Posterior vena cava (tissue), 2 donors: ENCODE measurements at regions not wholly inside any gene's neighbourhood (a gene's known extent, or its start where the extent isn't known, plus 50 kb on each side); places are given as distances from the start of the nearest gene placed in this dataset.
"Not testable (repeated sequence)": the region's sequence is repeated elsewhere in the genome, so short reads cannot be mapped to it uniquely, and the experiment has no call there.

Experiments used
- DNase-seq: peaks from one replicate; pipeline ENCODE4 v3.0.0-alpha.2; 2020; ENCODE audit warnings: low spot score
- intact Hi-C, 2 donors: fragments of 100-400 bp; cut with DNase I; formaldehyde crosslinking; loops; one replicate each; pipeline versions ENCODE4 v1.14.1 to v1.14.2; 2022 to 2023
- donor health status: DM: yes; HTN: yes; CAD: no.
- donor health status: DM: yes; HTN: yes; CAD: no.

GRCh38 chr12:97767347-97767746 lies 304.7 kb downstream of the RMST start:
- intact Hi-C loops: no loop called here
- no peak for DNase-seq

DNA sequence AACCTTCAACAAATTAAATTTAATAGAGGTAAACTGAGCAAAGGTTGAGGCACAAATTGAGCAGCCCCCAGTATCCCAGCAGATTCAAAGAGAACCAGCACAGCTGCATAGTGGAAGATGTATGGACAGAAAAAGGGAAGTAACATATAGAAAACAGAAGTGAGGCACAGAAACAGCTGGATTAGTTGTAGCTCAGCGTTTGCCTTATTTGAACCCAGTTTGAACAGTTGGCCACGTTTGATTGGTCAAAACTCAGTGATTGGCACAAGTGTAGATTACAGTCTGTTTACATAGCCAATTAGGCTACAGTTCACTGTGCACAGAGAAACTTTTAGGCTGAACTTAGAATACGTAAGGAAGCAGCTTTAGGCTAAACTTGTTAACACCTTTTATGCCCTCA lies 315.5 kb downstream of the RMST start:
- intact Hi-C loops: no loop called here

GRCh38 chr12:97781342-97781741 lies 318.7 kb downstream of the RMST start:
- intact Hi-C loops: no loop called here
- no peak for DNase-seq

More for the DNA sequence above, 315.5 kb downstream of the RMST start:
- DNase-seq: no peak

DNA sequence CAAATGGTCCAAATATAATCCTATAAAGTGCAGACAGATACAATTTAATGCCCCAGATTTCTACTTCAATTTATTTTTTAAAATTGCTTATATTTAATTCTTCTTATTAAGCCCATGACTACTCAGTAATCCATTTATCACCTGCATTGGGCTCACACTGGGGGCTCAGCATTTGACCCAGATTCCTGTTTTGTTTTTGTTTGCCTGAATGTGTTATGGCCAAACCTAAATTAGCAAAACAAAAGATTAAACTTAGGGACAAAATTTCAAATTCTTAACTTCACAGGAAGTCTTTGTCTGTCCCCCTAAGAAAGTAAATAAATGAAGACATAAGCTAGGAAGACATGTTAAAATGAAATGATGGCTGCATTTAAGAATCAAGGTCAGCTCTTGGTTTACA lies 322.3 kb downstream of the RMST start:
- DNase-seq: no peak
- intact Hi-C loops: no loop called here

GRCh38 chr12:97790281-97790680 lies 327.7 kb downstream of the RMST start:
- intact Hi-C loops: no loop called here

DNA sequence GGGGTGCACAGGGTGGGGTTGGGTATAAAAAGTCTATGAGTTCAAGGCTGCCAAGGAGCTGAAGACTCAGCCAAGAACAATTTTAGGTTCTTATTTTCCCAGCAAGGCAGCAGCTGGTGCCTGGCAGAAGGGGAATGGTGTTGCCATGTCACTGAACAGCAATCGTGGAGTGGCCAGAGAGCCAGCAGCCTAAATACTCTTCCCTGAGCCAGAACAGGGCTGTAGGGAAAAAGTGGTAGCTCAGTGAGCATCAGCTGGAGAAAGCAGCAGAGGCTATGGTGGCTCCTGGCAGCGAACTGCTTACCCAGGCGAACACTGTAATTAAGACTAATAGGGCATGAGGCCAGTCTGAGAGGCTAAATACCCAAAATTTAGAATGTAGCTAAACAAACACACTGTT lies 334.9 kb downstream of the RMST start:
- DNase-seq: no peak
- intact Hi-C loops: no loop called here

More at GRCh38 chr12:97790281-97790680, 327.7 kb downstream of the RMST start:
- no peak for DNase-seq

DNA sequence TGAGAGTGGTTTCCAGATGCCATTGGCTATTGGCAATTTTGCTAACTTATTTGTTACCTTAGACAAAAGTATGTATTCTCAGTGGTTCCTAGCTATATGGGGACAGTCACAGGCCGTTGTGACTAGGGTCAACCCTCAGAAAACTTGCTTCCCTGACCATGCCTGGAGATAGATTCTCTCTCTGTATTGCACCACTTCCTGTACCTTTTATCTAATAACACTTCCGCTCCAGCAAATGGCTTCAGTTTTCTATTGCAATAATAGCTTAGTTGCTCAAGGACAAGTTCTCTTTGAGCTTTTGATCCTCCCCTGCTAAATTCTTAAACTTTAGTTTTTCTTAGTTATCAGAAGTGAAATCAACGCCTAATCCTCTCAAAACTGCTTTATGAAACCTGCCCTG lies 338.0 kb downstream of the RMST start:
- no peak for DNase-seq
- intact Hi-C loops: no loop called here

- DNase-seq: no peak
- intact Hi-C loops: no loop called here
These were observed 339.0 kb downstream of the RMST start for GRCh38 chr12:97801471-97802059.

DNA sequence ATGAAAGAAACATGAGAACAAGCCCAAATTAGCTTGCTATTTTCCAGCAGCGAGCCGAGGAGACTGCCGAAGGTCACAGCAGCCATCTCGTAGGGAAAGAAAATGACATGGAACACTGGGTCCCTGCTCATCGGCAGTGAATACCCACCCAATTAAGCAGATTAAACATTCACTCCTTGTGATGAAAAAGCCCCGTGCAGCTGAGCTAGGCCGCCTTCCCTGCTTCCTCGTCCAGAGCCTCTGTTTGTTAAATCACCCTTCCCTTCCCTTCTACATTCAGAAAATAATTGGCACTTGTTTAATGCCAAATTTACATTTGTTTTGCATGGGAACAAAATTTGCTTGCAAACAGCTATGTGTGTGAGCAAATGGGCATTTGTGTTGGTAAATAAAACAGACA lies 342.5 kb downstream of the RMST start:
- no peak for DNase-seq
- intact Hi-C loops: no loop called here

GRCh38 chr12:97813301-97813700 lies 350.7 kb downstream of the RMST start:
- no peak for DNase-seq
- intact Hi-C loops: no loop called here

- intact Hi-C loops: no loop called here
- DNase-seq: no peak
These were observed 359.2 kb downstream of the RMST start for GRCh38 chr12:97821806-97822205.

DNA sequence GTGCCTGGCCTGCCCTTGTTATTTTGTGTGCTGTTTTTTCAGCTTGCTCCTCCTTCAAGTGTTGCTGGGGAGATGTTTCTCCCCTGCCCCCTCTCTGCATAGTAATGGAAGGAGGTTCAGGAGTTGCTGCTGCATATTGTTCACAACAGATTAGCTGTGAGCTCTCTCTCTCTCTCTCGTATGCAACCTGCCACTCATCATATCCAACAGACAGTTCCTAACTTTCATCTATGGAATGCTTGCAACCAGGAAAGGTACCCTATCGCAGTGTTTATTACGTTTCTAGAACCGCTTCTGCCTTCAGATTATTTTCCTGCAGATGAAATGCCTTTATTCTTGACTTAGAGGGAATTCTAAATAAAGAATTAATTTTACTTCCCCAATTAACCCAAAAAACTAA lies 372.9 kb downstream of the RMST start:
- no peak for DNase-seq
- intact Hi-C loops: no loop called here

- DNase-seq: no peak
- intact Hi-C loops: loop anchor here in 1 of 2 donors (2.0 kb wide), 1 partner anchor 55 kb away; no protein-coding TSS in a partner anchor
These were observed 374.8 kb downstream of the RMST start for GRCh38 chr12:97837401-97837800.

GRCh38 chr12:97848051-97848450 lies 385.4 kb downstream of the RMST start:
- intact Hi-C loops: no loop called here
- no peak for DNase-seq

- no peak for DNase-seq
- intact Hi-C loops: no loop called here
These were observed 391.9 kb downstream of the RMST start for GRCh38 chr12:97854477-97854876.

DNA sequence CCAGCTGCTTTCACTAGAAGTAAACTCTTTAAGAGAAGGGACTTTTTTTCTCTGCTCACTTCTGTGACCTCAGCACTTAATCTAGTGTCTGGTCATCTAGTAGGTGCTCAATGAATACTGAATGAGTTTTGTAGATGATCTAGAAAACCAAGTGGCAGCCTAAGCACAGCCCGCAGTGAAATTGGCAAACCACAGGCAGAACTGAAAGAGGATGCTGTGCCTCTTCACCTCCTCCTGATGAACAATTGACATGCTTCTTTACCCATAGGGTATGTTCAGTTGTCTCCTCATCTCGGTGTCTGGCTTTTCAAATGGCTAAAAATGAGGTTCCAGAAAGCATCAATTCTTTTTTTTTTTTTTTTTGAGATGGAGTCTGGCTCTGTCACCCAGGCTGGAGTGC lies 399.5 kb downstream of the RMST start:
- DNase-seq: no peak
- intact Hi-C loops: no loop called here

DNA sequence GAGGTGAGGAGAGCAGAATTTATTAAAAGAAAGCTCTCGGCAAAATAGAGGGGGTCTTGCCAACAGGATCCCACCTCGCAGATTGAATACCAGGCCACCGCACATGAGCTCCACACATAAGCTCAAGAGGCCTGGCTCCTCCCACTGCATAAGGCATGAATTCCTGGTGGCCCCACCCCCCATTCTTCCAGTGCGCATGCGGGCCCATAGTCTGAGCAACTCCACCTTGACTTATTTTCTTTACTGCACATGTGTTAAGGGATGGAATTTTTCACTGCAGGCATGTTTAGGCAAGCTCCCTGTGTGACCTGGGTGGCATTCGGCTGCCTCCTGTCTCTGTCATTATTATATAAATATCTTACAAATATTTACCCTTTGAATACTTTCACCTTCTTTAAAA lies 412.5 kb downstream of the RMST start:
- no peak for DNase-seq
- intact Hi-C loops: no loop called here

DNA sequence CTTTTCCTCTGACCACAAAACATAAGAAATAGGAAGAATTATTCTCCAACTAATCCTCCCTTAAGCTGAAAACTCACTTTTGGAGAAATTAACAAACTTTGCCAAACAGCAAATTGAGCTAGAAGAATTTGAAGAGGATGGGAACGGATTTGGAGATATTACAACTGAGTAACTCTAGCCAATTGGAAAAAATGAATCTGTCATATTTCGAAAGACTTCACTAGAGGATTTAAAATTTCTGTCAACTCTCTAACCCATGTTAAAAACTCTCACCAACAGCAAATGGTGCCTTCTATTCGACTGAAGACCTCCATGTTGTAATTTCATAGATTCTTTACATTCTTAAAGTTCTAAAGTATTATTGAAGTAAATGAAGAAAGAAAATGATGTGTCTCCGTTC lies 414.2 kb downstream of the RMST start:
- intact Hi-C loops: no loop called here
- no peak for DNase-seq

- intact Hi-C loops: no loop called here
These were observed 414.8 kb downstream of the RMST start for GRCh38 chr12:97877404-97877803.

DNA sequence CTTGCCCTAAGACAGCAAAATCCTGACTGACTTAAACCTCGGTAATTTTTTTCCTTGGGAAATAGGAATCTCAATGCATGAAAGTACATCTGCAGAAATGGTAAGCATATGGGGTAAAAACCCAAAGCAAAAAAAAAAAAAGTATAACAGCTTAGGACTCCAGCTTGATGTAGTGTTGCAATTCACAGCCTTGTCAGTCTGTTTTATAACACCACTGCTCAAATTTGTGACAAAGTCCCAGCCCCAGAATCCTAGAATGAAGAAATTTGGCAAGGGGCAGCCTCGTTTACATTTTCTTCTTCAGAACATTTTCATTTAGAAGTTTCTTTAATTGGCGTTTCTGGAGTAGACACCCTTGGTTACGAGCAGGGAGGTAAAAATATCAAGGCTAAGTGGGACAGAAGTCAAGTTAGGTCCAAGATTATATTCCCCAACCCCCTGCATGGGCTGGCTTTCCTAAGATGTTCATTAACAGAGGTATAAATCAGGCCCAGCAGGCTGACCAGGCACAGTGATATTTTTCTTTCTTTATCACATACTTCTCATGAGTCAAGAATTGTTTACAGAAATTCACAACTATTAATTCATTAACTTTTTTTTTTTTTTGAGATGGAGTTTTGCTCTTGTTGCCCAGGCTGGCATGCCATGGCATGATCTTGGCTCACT lies 424.0 kb downstream of the RMST start:
- no peak for DNase-seq
- intact Hi-C loops: no loop called here

More at GRCh38 chr12:97877404-97877803, 414.8 kb downstream of the RMST start:
- no peak for DNase-seq

- intact Hi-C loops, DNase-seq: not testable (repeated sequence)
These were observed 435.3 kb downstream of the RMST start for GRCh38 chr12:97897881-97898280.
